ENCODE measurements at regions not wholly inside any gene's neighbourhood (a gene's known extent, or its start where the extent isn't known, plus 50 kb on each side); places are given as distances from the start of the nearest gene placed in this dataset.
"Not testable (repeated sequence)": the region's sequence is repeated elsewhere in the genome, so short reads cannot be mapped to it uniquely, and the experiment has no call there.

DNA sequence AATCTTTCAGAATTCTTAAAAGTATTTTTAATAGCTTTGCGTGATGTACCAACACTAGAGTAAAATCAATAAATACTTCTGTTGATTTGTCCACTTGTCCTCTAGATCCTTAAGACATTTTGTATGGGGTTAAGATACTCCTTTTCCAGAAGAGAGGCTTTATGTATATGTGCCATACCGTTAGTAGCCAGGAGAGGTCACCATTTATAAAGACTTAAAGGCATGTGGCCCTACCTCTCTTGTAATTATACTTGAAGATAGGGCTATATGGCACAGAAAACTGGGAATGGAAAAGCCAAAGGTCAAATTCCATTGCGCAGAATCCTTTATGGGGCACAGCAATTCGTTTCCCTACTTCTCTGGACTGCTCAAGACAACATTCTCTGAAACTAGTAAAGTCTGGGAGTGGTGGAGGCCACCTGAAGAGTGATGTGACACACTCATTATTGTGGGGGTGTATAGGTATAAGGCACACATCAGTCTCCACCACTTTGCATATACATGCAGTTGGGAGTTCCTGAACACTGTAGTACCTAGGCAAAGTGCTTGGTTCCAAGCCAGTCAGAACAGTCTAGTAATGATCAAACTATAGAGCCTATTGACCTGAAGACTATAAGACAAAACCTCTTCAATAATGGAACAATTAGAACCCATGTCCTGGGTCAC is 140.1 kb upstream of the FBXL17 start:
- H3K27ac ChIP-seq (ENCODE audit: insufficient read depth, low read length, poor library complexity, severe bottlenecking): no peak overlapping the region
- no peaks in the 10 kb centered on the region for H3K9me3 ChIP-seq (ENCODE audit: control insufficient read depth, low read length)
- H3K4me3 ChIP-seq (ENCODE audit: insufficient read depth, low read depth, low read length, poor library complexity, severe bottlenecking): no peak overlapping the region
- H3K4me1 ChIP-seq (ENCODE audit: control insufficient read depth, insufficient read depth, low read length, poor library complexity, severe bottlenecking): no peaks in the 10 kb centered on the region
- H3K36me3 ChIP-seq (ENCODE audit: control insufficient read depth, insufficient read depth, low read length): no peaks in the 10 kb centered on the region
- no peaks in the 10 kb centered on the region for H3K27me3 ChIP-seq (replicated peaks; ENCODE audit: control insufficient read depth, insufficient read depth, low read length, poor library complexity, severe bottlenecking)
- no peak for DNase-seq

DNA sequence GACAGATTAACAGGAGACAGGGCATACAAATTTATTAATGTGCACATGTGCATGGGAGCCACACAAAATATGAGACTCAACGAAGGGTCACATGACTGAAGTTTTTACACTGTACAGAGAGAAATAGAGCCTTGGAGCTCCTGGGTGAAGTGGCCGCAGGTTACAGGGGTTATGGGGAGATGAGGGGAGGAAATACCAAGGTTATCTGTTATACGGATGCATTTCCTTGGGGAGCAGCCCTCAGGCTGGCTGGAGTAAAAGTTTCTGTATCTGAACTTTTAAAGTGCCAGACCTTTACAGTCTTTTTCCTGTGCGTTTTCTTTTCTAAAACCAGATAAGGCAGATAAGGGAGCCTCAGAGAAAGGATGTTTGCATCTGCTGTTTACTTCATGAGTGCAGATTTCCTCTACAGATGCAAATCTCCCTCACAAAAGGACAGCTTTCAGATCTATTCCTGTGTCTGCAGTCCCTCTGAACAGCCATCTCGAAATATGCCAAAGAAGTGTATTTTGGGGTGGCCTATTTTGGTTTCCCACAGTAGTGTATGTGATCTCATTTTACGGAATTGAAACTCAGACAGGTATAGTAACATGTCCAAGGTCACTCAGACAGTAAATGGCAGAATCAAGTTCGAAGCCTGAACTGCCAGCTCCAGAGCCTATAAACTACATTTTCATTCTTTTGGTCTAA is 139.3 kb upstream of the FBXL17 start:
- no peaks in the 10 kb centered on the region for H3K36me3 ChIP-seq (ENCODE audit: control insufficient read depth, insufficient read depth, low read length)
- no peaks in the 10 kb centered on the region for H3K27me3 ChIP-seq (replicated peaks; ENCODE audit: control insufficient read depth, insufficient read depth, low read length, poor library complexity, severe bottlenecking)
- no peak overlapping the region for H3K4me3 ChIP-seq (ENCODE audit: insufficient read depth, low read depth, low read length, poor library complexity, severe bottlenecking)
- DNase-seq: no peak
- H3K4me1 ChIP-seq (ENCODE audit: control insufficient read depth, insufficient read depth, low read length, poor library complexity, severe bottlenecking): no peaks in the 10 kb centered on the region
- no peak overlapping the region for H3K27ac ChIP-seq (ENCODE audit: insufficient read depth, low read length, poor library complexity, severe bottlenecking)
- no peaks in the 10 kb centered on the region for H3K9me3 ChIP-seq (ENCODE audit: control insufficient read depth, low read length)

DNA sequence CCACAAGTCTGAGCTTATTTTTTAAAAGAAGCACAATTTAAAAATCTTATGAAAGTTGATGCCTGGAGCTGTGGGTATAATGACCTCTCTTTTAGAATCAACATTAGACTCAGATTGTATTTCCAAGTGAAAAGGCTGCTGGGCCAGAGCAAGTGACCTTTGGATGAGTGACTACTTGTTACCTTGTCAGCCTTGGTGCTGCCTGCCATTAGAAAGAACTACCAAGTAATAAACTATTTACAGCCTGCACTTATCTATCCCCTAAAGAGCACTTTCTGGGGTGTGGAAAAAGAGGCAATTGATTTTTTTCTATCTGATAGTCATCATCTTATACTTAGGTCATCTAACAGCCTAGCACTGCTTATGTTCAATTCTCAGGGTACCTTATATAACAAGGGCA is 134.9 kb upstream of the FBXL17 start:
- Histone ChIP-seq H3K4me3 (ENCODE audit: insufficient read depth, low read depth, low read length, poor library complexity, severe bottlenecking) (no peak overlapping the region), H3K27ac (ENCODE audit: insufficient read depth, low read length, poor library complexity, severe bottlenecking) (no peak overlapping the region), H3K36me3 (ENCODE audit: control insufficient read depth, insufficient read depth, low read length) (no peaks in the 10 kb centered on the region), H3K4me1 (ENCODE audit: control insufficient read depth, insufficient read depth, low read length, poor library complexity, severe bottlenecking) (no peaks in the 10 kb centered on the region), H3K27me3 (replicated peaks; ENCODE audit: control insufficient read depth, insufficient read depth, low read length, poor library complexity, severe bottlenecking) (no peaks in the 10 kb centered on the region), H3K9me3 (ENCODE audit: control insufficient read depth, low read length) (no peaks in the 10 kb centered on the region)
- DNase-seq: no peak

DNA sequence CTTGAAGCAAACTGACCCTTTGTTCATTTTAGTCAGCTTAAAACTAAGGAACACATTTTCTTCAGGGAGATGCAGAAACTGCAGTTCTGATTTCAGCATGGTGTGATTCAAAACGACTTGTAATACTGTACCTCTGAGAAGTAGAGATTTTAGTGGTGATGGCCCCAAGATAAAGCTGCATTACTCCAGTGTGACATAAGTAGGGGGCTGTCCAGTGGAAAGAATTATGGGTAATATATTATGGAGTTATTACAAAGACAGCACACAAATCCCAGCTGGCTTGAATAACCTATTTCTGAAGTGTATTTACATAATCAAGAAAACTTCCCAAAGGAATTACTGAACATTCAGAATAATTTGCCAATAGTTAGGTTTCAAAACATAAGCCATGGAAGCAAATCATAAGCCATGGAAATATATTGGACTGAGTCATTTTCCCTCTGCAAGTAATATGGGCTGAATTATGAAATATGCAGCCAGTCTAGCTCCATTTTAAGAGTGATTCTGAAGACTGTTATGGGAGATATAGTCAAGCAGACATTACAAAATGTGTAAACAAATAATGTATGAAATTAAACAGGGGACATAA is 133.7 kb upstream of the FBXL17 start:
- Histone ChIP-seq H3K27me3 (replicated peaks; ENCODE audit: control insufficient read depth, insufficient read depth, low read length, poor library complexity, severe bottlenecking) (no peaks in the 10 kb centered on the region), H3K27ac (ENCODE audit: insufficient read depth, low read length, poor library complexity, severe bottlenecking) (no peak overlapping the region), H3K4me3 (ENCODE audit: insufficient read depth, low read depth, low read length, poor library complexity, severe bottlenecking) (no peak overlapping the region), H3K9me3 (ENCODE audit: control insufficient read depth, low read length) (no peaks in the 10 kb centered on the region), H3K4me1 (ENCODE audit: control insufficient read depth, insufficient read depth, low read length, poor library complexity, severe bottlenecking) (no peaks in the 10 kb centered on the region), H3K36me3 (ENCODE audit: control insufficient read depth, insufficient read depth, low read length) (no peaks in the 10 kb centered on the region)
- no peak for DNase-seq

DNA sequence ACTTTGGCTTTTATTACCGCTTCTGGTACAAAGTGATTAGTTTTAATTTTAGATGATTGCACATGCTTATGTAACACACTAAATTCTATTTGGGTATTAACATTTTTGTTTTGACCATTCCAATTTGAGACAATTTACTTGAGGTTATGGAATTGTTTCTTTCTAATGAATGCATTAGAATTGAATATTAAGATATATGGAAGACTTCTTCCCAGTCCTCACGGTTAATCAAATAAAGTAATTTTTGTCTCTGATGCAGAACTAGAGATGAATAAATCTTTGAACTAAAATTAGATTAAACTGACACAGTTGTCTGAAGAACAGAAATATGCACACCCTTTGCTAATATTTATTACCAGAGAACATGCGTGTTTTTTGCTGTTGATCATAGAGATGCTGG is 127.1 kb upstream of the FBXL17 start:
- Histone ChIP-seq H3K4me1 (ENCODE audit: control insufficient read depth, insufficient read depth, low read length, poor library complexity, severe bottlenecking) (no peaks in the 10 kb centered on the region), H3K36me3 (ENCODE audit: control insufficient read depth, insufficient read depth, low read length) (no peaks in the 10 kb centered on the region), H3K9me3 (ENCODE audit: control insufficient read depth, low read length) (no peaks in the 10 kb centered on the region), H3K4me3 (ENCODE audit: insufficient read depth, low read depth, low read length, poor library complexity, severe bottlenecking) (no peak overlapping the region), H3K27me3 (replicated peaks; ENCODE audit: control insufficient read depth, insufficient read depth, low read length, poor library complexity, severe bottlenecking) (no peaks in the 10 kb centered on the region), H3K27ac (ENCODE audit: insufficient read depth, low read length, poor library complexity, severe bottlenecking) (no peak overlapping the region)
- DNase-seq: no peak

GRCh38 chr5:108507631-108508030 is 125.7 kb upstream of the FBXL17 start:
- DNase-seq: no peak
- H3K4me1 ChIP-seq (ENCODE audit: control insufficient read depth, insufficient read depth, low read length, poor library complexity, severe bottlenecking): no peaks in the 10 kb centered on the region
- no peaks in the 10 kb centered on the region for H3K27me3 ChIP-seq (replicated peaks; ENCODE audit: control insufficient read depth, insufficient read depth, low read length, poor library complexity, severe bottlenecking)
- H3K27ac ChIP-seq (ENCODE audit: insufficient read depth, low read length, poor library complexity, severe bottlenecking): no peak overlapping the region
- H3K4me3 ChIP-seq (ENCODE audit: insufficient read depth, low read depth, low read length, poor library complexity, severe bottlenecking): no peak overlapping the region
- no peaks in the 10 kb centered on the region for H3K36me3 ChIP-seq (ENCODE audit: control insufficient read depth, insufficient read depth, low read length)
- H3K9me3 ChIP-seq (ENCODE audit: control insufficient read depth, low read length): no peaks in the 10 kb centered on the region

GRCh38 chr5:108505608-108506007 is 123.7 kb upstream of the FBXL17 start:
- Histone ChIP-seq H3K4me1 (ENCODE audit: control insufficient read depth, insufficient read depth, low read length, poor library complexity, severe bottlenecking) (no peaks in the 10 kb centered on the region), H3K36me3 (ENCODE audit: control insufficient read depth, insufficient read depth, low read length) (no peaks in the 10 kb centered on the region), H3K27ac (ENCODE audit: insufficient read depth, low read length, poor library complexity, severe bottlenecking) (no peak overlapping the region), H3K4me3 (ENCODE audit: insufficient read depth, low read depth, low read length, poor library complexity, severe bottlenecking) (no peak overlapping the region), H3K27me3 (replicated peaks; ENCODE audit: control insufficient read depth, insufficient read depth, low read length, poor library complexity, severe bottlenecking) (no peaks in the 10 kb centered on the region), H3K9me3 (ENCODE audit: control insufficient read depth, low read length) (no peaks in the 10 kb centered on the region)
- no peak for DNase-seq

GRCh38 chr5:108504974-108505373 is 123.1 kb upstream of the FBXL17 start:
- no peak for DNase-seq

GRCh38 chr5:108503986-108504385 is 122.1 kb upstream of the FBXL17 start:
- H3K36me3 ChIP-seq (ENCODE audit: control insufficient read depth, insufficient read depth, low read length): no peaks in the 10 kb centered on the region
- H3K9me3 ChIP-seq (ENCODE audit: control insufficient read depth, low read length): no peaks in the 10 kb centered on the region
- DNase-seq: no peak
- H3K4me1 ChIP-seq (ENCODE audit: control insufficient read depth, insufficient read depth, low read length, poor library complexity, severe bottlenecking): no peaks in the 10 kb centered on the region
- H3K4me3 ChIP-seq (ENCODE audit: insufficient read depth, low read depth, low read length, poor library complexity, severe bottlenecking): no peak overlapping the region
- no peak overlapping the region for H3K27ac ChIP-seq (ENCODE audit: insufficient read depth, low read length, poor library complexity, severe bottlenecking)
- no peaks in the 10 kb centered on the region for H3K27me3 ChIP-seq (replicated peaks; ENCODE audit: control insufficient read depth, insufficient read depth, low read length, poor library complexity, severe bottlenecking)

More at GRCh38 chr5:108504974-108505373, 123.1 kb upstream of the FBXL17 start:
- Histone ChIP-seq H3K4me3 (ENCODE audit: insufficient read depth, low read depth, low read length, poor library complexity, severe bottlenecking) (no peak overlapping the region), H3K4me1 (ENCODE audit: control insufficient read depth, insufficient read depth, low read length, poor library complexity, severe bottlenecking) (no peaks in the 10 kb centered on the region), H3K9me3 (ENCODE audit: control insufficient read depth, low read length) (no peaks in the 10 kb centered on the region), H3K36me3 (ENCODE audit: control insufficient read depth, insufficient read depth, low read length) (no peaks in the 10 kb centered on the region), H3K27me3 (replicated peaks; ENCODE audit: control insufficient read depth, insufficient read depth, low read length, poor library complexity, severe bottlenecking) (no peaks in the 10 kb centered on the region), H3K27ac (ENCODE audit: insufficient read depth, low read length, poor library complexity, severe bottlenecking) (no peak overlapping the region)

DNA sequence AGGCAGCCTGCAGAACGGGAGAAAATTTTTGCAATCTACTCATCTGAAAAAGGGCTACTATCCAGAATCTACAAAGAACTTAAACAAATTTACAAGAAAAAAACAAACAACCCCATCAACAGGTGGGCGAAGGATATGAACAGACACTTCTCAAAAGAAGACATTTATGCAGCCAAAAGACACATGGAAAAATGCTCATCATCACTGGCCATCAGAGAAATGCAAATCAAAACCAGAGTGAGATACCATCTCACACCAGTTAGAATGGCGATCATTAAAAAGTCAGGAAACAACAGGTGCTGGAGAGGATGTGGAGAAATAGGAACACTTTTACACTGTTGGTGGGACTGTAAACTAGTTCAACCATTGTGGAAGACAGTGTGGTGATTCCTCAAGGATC is 113.7 kb upstream of the FBXL17 start:
- not testable (repeated sequence) for H3K9me3 ChIP-seq (ENCODE audit: control insufficient read depth, low read length); H3K4me1 ChIP-seq (ENCODE audit: control insufficient read depth, insufficient read depth, low read length, poor library complexity, severe bottlenecking); H3K36me3 ChIP-seq (ENCODE audit: control insufficient read depth, insufficient read depth, low read length); H3K27ac ChIP-seq (ENCODE audit: insufficient read depth, low read length, poor library complexity, severe bottlenecking); H3K4me3 ChIP-seq (ENCODE audit: insufficient read depth, low read depth, low read length, poor library complexity, severe bottlenecking); DNase-seq; H3K27me3 ChIP-seq (replicated peaks; ENCODE audit: control insufficient read depth, insufficient read depth, low read length, poor library complexity, severe bottlenecking)

Measured in effector memory CD4-positive, alpha-beta T cell (primary cell).